Glutamatergic neuron (in vitro differentiated cells): ENCODE measurements at regions not wholly inside any gene's neighbourhood (a gene's known extent, or its start where the extent isn't known, plus 50 kb on each side); places are given as distances from the start of the nearest gene placed in this dataset.
A peak's percentile ranks its signal among the peaks of the same experiment; 100 is the strongest.

ENCODE experiments used
- DNase-seq: peaks from one replicate; pipeline ENCODE4 v3.0.0; 2022
- H3K27ac Mint-ChIP-seq: one replicate; pipeline ENCODE4 v1.8.0; 2020; ENCODE audit warnings: mild to moderate bottlenecking, mixed read lengths, inconsistent platforms; ENCODE audit not compliant: unreplicated experiment
- H3K27me3 Mint-ChIP-seq: one replicate; pipeline ENCODE4 v1.8.0; 2020; ENCODE audit warnings: mild to moderate bottlenecking, moderate library complexity, mixed read lengths, inconsistent platforms; ENCODE audit not compliant: unreplicated experiment
- H3K36me3 Mint-ChIP-seq: one replicate; pipeline ENCODE4 v1.8.0; 2020; ENCODE audit warnings: mild to moderate bottlenecking, mixed read lengths, inconsistent platforms; ENCODE audit not compliant: unreplicated experiment
- H3K4me1 Mint-ChIP-seq: one replicate; pipeline ENCODE4 v1.8.0; 2020; ENCODE audit warnings: mild to moderate bottlenecking, low read depth, mixed read lengths, inconsistent platforms; ENCODE audit not compliant: unreplicated experiment
- H3K4me3 Mint-ChIP-seq: one replicate; pipeline ENCODE4 v1.8.0; 2020; ENCODE audit warnings: mild to moderate bottlenecking, mixed read lengths, inconsistent platforms; ENCODE audit not compliant: unreplicated experiment
- H3K9me3 Mint-ChIP-seq: one replicate; pipeline ENCODE4 v1.8.0; 2020; ENCODE audit warnings: mild to moderate bottlenecking, moderate library complexity, mixed read lengths, inconsistent platforms; ENCODE audit not compliant: unreplicated experiment
- TF ChIP-seq, protein P1 (sequence below): fragments of 200-600 bp; sonication (generic); IDR thresholded peaks from one replicate; pipeline ENCODE4 v1.5.0; 2021; ENCODE audit not compliant: partially characterized antibody, unreplicated experiment

DNA sequence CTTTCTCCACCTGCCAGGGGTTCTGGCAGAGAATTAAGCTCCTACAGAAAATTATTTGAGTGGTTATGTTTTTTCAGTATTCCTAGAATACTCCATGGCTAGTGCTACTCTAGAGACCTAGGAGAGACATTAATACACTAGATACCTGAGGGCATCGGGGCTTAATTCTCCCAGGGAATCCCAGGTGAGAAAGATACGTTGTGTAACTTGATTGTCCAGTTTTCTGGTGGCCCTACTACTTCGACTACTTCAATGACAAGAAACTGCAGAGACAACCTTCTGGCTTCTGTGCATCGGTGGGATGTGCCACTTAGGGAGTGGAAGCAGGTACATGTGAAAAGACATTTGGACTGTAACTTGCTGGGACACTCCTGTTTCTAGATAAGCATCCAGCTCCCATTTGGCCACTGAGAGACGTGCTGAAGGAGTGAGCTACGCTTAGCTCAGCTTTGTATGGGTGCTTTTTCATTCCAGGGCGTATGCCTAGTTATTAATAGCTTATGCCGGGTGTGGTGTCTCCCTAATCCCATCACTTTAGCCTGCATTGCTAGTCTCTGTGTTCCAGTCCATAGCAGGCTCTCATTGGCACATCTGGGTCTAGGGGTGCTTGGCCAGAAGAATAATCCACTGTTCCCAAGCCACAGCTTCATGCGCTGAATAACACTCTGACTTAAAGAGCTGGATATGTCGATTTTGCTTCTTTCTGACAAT lies 300.7 kb downstream of the SIPA1L2 start:
- H3K4me1 Mint-ChIP-seq = peaks cover 24% of the 10 kb centered on the region
- TF ChIP-seq, protein P1, sequence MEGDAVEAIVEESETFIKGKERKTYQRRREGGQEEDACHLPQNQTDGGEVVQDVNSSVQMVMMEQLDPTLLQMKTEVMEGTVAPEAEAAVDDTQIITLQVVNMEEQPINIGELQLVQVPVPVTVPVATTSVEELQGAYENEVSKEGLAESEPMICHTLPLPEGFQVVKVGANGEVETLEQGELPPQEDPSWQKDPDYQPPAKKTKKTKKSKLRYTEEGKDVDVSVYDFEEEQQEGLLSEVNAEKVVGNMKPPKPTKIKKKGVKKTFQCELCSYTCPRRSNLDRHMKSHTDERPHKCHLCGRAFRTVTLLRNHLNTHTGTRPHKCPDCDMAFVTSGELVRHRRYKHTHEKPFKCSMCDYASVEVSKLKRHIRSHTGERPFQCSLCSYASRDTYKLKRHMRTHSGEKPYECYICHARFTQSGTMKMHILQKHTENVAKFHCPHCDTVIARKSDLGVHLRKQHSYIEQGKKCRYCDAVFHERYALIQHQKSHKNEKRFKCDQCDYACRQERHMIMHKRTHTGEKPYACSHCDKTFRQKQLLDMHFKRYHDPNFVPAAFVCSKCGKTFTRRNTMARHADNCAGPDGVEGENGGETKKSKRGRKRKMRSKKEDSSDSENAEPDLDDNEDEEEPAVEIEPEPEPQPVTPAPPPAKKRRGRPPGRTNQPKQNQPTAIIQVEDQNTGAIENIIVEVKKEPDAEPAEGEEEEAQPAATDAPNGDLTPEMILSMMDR = no peak
- H3K36me3 Mint-ChIP-seq = peaks cover 4% of the 10 kb centered on the region
- H3K27ac Mint-ChIP-seq = no peak overlapping the region
- peaks cover 15% of the 10 kb centered on the region for H3K9me3 Mint-ChIP-seq
- DNase-seq = no peak
- no peak overlapping the region for H3K4me3 Mint-ChIP-seq
- peaks cover 3% of the 10 kb centered on the region for H3K27me3 Mint-ChIP-seq

DNA sequence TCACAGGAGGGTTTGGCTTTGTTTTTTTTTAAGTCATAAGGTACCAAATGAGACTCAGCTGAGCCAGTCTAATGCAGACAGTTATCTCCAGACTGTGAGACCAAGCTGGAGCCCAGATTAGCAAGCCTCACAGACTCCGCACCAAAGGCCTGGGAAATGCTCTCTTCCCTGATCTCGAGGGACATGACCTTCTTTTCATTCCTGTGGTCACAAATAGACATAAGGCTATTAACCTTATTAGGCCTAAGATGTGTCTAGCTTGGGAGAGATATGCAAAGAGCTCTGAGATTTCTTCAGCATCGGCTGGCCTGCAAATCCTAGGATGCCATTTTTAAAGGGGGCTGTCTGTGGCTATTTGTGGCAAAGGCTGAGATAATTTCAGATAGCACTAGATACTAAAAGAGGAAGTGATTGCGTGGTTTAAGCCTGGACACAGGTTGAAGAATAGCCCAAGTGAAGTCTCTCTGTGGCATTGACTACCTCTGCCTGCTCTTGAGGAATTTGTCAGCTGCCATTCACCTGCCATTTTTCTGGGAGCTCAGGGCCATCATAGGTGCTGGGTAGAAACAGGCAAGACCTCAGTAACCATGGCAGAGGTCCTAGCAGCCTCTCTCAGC lies 301.3 kb downstream of the SIPA1L2 start:
- Mint-ChIP-seq H3K36me3 (peaks cover 4% of the 10 kb centered on the region), H3K27me3 (peaks cover 3% of the 10 kb centered on the region), H3K27ac (peak overlapping the region; percentile 62)

DNA sequence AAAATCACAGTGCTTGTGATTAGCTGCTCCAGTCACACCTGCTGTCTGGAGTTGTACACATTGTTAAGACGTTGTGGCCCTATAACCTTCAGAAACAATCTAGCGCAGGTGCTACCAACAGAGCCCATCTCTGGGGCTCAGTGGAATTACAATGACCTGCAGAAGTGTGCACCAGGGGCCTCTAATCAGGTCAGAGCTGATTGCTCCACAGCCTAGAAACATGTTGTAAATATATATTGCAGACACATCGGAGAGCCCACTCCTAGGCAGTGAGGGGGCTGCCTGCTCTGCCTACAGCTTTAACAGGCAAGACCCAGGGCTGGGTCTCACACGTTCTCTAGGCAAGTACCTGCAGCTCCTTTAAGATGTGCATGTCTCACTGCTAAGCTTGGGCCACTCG lies 302.0 kb downstream of the SIPA1L2 start:
- H3K27ac Mint-ChIP-seq = no peak overlapping the region
- TF ChIP-seq, protein P1 = no peak
- peaks cover 4% of the 10 kb centered on the region for H3K36me3 Mint-ChIP-seq
- DNase-seq = no peak
- H3K4me1 Mint-ChIP-seq = peaks cover 24% of the 10 kb centered on the region
- H3K27me3 Mint-ChIP-seq = peaks cover 3% of the 10 kb centered on the region
- H3K4me3 Mint-ChIP-seq = no peak overlapping the region
- peaks cover 7% of the 10 kb centered on the region for H3K9me3 Mint-ChIP-seq

More for the DNA sequence above, 301.3 kb downstream of the SIPA1L2 start:
- TF ChIP-seq, protein P1 = no peak
- no peak for DNase-seq
- Mint-ChIP-seq H3K9me3 (peaks cover 10% of the 10 kb centered on the region), H3K4me1 (peaks cover 24% of the 10 kb centered on the region), H3K4me3 (peak overlapping the region; percentile 19)

DNA sequence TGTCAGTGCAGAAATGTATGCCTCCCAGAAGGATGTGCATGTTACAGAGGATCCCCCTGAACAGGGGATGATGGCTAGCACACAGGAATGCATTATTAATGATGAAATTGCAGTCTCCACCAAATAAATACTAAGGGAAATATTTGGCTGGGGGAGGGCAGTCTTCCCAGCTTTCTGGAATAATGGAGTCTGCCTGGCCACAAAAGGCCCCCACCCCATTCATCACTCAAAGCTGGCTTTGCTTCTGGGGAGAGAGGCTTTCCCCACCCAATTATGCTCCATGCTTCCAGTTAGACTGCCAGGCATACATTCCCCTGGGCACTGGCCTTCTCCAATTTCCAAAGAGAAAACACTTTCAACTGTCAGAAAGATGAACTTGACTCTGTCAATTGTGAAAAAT lies 302.7 kb downstream of the SIPA1L2 start:
- Mint-ChIP-seq H3K4me3 (no peak overlapping the region), H3K27me3 (peaks cover 3% of the 10 kb centered on the region), H3K36me3 (peaks cover 4% of the 10 kb centered on the region), H3K4me1 (peaks cover 26% of the 10 kb centered on the region), H3K27ac (no peak overlapping the region), H3K9me3 (peaks cover 7% of the 10 kb centered on the region)
- DNase-seq = no peak
- TF ChIP-seq, protein P1 = no peak

DNA sequence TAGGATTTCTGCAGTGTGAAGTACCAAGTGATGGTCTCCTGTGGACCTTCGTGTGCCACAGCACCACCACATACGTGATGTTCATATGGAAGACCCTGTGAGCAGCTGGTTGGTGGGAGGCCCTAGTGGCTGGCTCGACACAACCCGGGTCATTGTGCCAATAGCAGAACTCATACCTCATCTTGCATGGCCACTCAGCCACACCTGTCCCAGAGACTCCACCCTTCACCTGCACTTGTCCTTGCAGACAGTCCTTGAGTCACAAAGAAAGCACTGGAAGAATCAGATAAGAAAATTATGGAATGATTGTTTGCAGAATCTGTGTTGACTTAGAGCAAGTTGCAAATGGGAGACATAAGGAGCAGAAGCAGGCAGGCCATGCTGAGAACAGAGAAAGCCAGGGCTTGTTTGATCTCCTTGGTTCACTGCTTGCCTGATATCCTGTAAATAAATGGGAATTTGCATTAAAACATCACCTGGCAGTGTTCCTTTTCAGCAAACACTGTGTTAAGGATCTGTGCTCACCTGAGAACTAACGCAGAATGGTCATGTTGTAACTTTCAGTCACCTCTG lies 307.7 kb downstream of the SIPA1L2 start:
- H3K4me1 Mint-ChIP-seq = peaks cover 28% of the 10 kb centered on the region
- no peak overlapping the region for H3K27ac Mint-ChIP-seq
- TF ChIP-seq, protein P1 = no peak
- peaks cover 2% of the 10 kb centered on the region for H3K27me3 Mint-ChIP-seq
- DNase-seq = no peak
- H3K4me3 Mint-ChIP-seq = no peak overlapping the region
- no peaks in the 10 kb centered on the region for H3K36me3 Mint-ChIP-seq
- H3K9me3 Mint-ChIP-seq = no peaks in the 10 kb centered on the region
